ENCODE measurements at regions not wholly inside any gene's neighbourhood (a gene's known extent, or its start where the extent isn't known, plus 50 kb on each side); places are given as distances from the start of the nearest gene placed in this dataset.

DNA sequence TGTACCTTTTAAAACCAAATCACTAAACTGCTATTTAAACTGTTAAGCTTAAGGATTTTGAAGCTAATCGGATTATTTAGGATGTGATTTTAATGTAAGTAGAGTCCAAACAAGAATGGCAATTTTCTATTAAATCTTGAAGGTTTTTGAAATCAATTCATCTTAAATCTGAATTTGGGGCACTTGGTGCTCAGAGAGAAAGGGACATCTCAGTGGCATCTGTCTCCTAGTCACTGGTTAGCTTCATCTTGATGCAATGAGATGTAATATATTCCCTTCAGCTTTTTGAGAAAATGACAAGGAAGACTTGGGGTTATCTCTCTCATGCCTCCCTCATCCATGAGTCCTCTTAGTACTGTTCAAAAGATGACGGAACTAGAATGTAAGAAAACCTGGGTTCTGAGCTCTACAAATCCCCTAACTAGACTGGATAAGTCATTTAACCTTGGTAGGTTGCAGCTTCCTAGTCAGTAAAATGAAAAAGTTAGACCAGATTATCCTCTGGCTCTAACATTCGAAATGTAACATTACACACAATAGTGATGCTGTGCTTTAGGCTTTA is 198.5 kb upstream of the NEBL start:
- TF ChIP-seq EGR1 (IDR thresholded peaks at IDR 0.05) (no peak), YY1 (IDR thresholded peaks at IDR 0.05; ENCODE audit: low read depth) (no peak), TAF1 (IDR thresholded peaks at IDR 0.05; ENCODE audit: low read depth) (no peak)

DNA sequence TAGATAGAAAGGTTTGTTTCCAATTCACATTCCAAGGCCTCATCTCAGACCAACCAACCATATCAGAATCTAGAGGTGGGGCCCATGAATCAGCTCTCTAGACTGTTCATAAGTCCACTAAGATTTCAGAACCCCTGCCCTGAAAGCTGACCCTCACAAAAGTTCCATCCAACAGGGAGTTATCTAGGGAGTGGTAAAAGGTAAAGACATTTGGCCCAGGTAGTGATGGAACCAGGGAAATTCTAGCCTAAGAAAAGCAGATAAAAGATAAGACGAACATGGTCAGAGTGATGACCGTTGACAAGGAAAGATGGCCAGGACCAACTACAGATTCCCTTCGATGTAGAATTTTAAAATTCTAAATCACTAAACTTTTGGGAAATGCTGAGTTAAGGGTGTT is 198.0 kb upstream of the NEBL start:
- TF ChIP-seq CREB1 (IDR thresholded peaks at IDR 0.05; ENCODE audit: low read depth): no peak
- no peak for TF ChIP-seq CEBPB (IDR thresholded peaks at IDR 0.05)

DNA sequence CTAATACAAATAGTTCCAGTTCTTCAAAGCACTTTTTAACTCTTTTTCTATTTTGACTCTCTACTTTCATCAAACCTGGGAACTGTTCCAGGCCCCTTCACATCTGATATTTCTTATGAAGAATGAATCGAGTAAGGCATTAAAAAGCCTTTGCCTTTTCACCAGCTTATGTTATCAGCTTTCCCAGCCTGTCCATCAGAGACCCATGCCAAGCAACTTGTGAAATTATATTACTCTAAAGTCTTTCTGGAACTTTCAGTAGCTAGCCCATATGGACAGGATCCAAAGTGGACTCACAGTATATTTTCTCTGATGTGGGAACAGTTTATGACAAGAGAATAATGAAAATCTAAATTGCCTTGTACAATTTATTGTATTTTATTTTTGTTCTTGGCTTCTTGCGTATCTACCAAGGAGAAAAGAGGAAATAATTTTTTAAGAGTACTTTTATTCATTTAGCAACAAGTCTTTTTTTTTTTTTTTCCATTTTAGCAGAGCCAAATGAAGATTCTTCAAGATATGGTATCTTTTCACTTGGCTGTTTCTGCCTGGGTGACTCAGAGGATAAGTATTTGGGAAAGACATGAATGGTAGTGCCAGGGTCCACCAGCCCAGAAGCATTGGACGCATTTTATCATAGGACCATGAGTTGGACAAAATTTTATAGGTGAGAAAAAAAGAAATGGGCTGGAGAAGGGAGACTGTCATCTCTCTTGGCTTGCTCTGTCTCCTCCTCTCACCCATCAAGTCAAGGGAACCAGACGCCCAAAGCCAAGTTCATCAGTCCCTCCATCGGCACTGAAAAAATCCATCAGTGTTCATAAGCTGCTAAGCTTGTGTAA is 195.8 kb upstream of the NEBL start:
- TF ChIP-seq TEAD4 (IDR thresholded peaks at IDR 0.05) (no peak), RAD21 (IDR thresholded peaks at IDR 0.05; ENCODE audit: low read depth) (no peak), TAF1 (IDR thresholded peaks at IDR 0.05; ENCODE audit: low read depth) (no peak), CEBPB (IDR thresholded peaks at IDR 0.05) (no peak), TCF12 (IDR thresholded peaks at IDR 0.05; ENCODE audit: low read depth) (no peak), CREB1 (IDR thresholded peaks at IDR 0.05; ENCODE audit: low read depth) (no peak), YY1 (IDR thresholded peaks at IDR 0.05; ENCODE audit: low read depth) (no peak), ZBTB7A (IDR thresholded peaks at IDR 0.05; ENCODE audit: low read depth) (no peak), FOXM1 (IDR thresholded peaks at IDR 0.05; ENCODE audit: borderline replicate concordance, low read depth) (no peak)
- TF ChIP-seq, protein P1, sequence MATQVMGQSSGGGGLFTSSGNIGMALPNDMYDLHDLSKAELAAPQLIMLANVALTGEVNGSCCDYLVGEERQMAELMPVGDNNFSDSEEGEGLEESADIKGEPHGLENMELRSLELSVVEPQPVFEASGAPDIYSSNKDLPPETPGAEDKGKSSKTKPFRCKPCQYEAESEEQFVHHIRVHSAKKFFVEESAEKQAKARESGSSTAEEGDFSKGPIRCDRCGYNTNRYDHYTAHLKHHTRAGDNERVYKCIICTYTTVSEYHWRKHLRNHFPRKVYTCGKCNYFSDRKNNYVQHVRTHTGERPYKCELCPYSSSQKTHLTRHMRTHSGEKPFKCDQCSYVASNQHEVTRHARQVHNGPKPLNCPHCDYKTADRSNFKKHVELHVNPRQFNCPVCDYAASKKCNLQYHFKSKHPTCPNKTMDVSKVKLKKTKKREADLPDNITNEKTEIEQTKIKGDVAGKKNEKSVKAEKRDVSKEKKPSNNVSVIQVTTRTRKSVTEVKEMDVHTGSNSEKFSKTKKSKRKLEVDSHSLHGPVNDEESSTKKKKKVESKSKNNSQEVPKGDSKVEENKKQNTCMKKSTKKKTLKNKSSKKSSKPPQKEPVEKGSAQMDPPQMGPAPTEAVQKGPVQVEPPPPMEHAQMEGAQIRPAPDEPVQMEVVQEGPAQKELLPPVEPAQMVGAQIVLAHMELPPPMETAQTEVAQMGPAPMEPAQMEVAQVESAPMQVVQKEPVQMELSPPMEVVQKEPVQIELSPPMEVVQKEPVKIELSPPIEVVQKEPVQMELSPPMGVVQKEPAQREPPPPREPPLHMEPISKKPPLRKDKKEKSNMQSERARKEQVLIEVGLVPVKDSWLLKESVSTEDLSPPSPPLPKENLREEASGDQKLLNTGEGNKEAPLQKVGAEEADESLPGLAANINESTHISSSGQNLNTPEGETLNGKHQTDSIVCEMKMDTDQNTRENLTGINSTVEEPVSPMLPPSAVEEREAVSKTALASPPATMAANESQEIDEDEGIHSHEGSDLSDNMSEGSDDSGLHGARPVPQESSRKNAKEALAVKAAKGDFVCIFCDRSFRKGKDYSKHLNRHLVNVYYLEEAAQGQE (IDR thresholded peaks at IDR 0.05; ENCODE audit: low read depth): no peak

DNA sequence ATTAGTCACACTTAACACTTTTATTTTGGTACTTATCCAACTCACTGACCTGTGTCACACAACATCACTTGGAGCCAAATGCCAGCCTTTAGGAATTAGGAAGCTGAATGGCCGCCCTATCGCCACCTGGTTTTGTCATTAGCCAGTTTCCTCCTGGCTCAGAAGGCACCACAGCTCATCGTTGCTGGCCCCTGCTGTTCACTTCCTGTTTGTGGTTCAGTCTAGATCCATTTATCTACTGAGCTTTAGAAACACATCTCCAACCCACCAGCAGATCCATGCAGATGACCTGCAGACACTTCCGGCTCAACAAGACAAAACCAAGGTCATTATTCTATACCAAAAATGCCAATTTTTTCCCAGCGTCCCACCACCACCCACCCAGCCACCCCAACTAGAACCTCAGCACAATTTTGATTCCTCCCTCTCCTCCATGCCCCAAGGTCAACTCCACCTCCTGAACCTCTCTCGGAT is 193.5 kb upstream of the NEBL start:
- TF ChIP-seq CREB1 (IDR thresholded peaks at IDR 0.05; ENCODE audit: low read depth) (no peak), FOXM1 (IDR thresholded peaks at IDR 0.05; ENCODE audit: borderline replicate concordance, low read depth) (no peak), TAF1 (IDR thresholded peaks at IDR 0.05; ENCODE audit: low read depth) (no peak), CEBPB (IDR thresholded peaks at IDR 0.05) (no peak), NFIC (IDR thresholded peaks at IDR 0.05) (no peak), EGR1 (IDR thresholded peaks at IDR 0.05) (no peak), ZBTB7A (IDR thresholded peaks at IDR 0.05; ENCODE audit: low read depth) (no peak), RAD21 (IDR thresholded peaks at IDR 0.05; ENCODE audit: low read depth) (no peak), TEAD4 (IDR thresholded peaks at IDR 0.05) (no peak), YY1 (IDR thresholded peaks at IDR 0.05; ENCODE audit: low read depth) (no peak), TCF12 (IDR thresholded peaks at IDR 0.05; ENCODE audit: low read depth) (no peak), EP300 (IDR thresholded peaks at IDR 0.05; ENCODE audit: borderline replicate concordance) (no peak)
- TF ChIP-seq, protein P2, sequence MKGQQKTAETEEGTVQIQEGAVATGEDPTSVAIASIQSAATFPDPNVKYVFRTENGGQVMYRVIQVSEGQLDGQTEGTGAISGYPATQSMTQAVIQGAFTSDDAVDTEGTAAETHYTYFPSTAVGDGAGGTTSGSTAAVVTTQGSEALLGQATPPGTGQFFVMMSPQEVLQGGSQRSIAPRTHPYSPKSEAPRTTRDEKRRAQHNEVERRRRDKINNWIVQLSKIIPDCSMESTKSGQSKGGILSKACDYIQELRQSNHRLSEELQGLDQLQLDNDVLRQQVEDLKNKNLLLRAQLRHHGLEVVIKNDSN (IDR thresholded peaks at IDR 0.05): no peak
- TF ChIP-seq, protein P3, sequence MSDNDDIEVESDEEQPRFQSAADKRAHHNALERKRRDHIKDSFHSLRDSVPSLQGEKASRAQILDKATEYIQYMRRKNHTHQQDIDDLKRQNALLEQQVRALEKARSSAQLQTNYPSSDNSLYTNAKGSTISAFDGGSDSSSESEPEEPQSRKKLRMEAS (IDR thresholded peaks at IDR 0.05): no peak
- TF ChIP-seq, protein P1 (IDR thresholded peaks at IDR 0.05; ENCODE audit: low read depth): no peak

DNA sequence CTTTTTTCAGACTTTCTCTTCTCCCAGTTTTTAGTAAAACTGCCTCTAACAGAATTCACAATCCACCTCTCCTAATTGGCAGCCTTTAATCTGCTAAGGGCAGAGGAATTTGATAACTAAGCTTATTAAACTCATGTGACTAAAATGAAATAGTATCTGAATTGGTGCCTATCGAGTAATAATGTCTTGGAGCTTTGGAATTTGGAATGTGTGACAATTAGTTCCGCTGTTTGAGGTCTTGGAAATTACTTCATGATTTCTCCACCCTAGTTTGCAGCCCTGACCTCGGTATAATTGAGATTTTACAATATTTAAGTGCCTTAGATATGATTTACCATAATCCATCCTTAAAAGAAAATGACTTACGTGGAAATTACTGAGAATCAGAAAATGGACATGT is 190.4 kb upstream of the NEBL start:
- no peak for TF ChIP-seq NFIC (IDR thresholded peaks at IDR 0.05)
- TF ChIP-seq EP300 (IDR thresholded peaks at IDR 0.05; ENCODE audit: borderline replicate concordance): no peak
- no peak for TF ChIP-seq CEBPB (IDR thresholded peaks at IDR 0.05)
- no peak for TF ChIP-seq TAF1 (IDR thresholded peaks at IDR 0.05; ENCODE audit: low read depth)
- no peak for TF ChIP-seq FOXM1 (IDR thresholded peaks at IDR 0.05; ENCODE audit: borderline replicate concordance, low read depth)
- TF ChIP-seq YY1 (IDR thresholded peaks at IDR 0.05; ENCODE audit: low read depth): no peak
- no peak for TF ChIP-seq EGR1 (IDR thresholded peaks at IDR 0.05)
- TF ChIP-seq RAD21 (IDR thresholded peaks at IDR 0.05; ENCODE audit: low read depth): no peak
- TF ChIP-seq, protein P2 (IDR thresholded peaks at IDR 0.05): no peak
- TF ChIP-seq TEAD4 (IDR thresholded peaks at IDR 0.05): no peak
- TF ChIP-seq, protein P1 (IDR thresholded peaks at IDR 0.05; ENCODE audit: low read depth): no peak
- TF ChIP-seq, protein P3 (IDR thresholded peaks at IDR 0.05): no peak
- no peak for TF ChIP-seq TCF12 (IDR thresholded peaks at IDR 0.05; ENCODE audit: low read depth)
- TF ChIP-seq CREB1 (IDR thresholded peaks at IDR 0.05; ENCODE audit: low read depth): no peak
- no peak for TF ChIP-seq ZBTB7A (IDR thresholded peaks at IDR 0.05; ENCODE audit: low read depth)

All from Ishikawa (cell line).